ENCODE measurements at regions not wholly inside any gene's neighbourhood (a gene's known extent, or its start where the extent isn't known, plus 50 kb on each side); places are given as distances from the start of the nearest gene placed in this dataset.

GRCh38 chr3:22748453-22749045, 454.6 kb upstream of the UBE2E2 start:
- ATAC-seq (ENCODE audit: low FRiP score): no peak
- 53 to 70% methylated on average over 3 of the region's 3 CpGs for WGBS, 2 donors
- Histone ChIP-seq H3K27me3 (ENCODE audit: control insufficient read depth in 1 of 2, insufficient read depth in 2 of 2, low read length in 1 of 2) (no peaks in the 10 kb centered on the region), H3K36me3 (ENCODE audit: control insufficient read depth in 1 of 2, insufficient read depth in 2 of 2, low read length in 1 of 2) (no peaks in the 10 kb centered on the region), H3K9me3 (ENCODE audit: control insufficient read depth, low read length) (no peaks in the 10 kb centered on the region), H3K4me1 (ENCODE audit: control insufficient read depth in 1 of 2, insufficient read depth in 2 of 2, low read length in 2 of 2) (no peaks in the 10 kb centered on the region), H3K27ac (ENCODE audit: low read depth in 1 of 2, low read length in 2 of 2) (no peak overlapping the region), H3K4me3 (ENCODE audit: low read length in 2 of 2) (no peak overlapping the region)
- intact Hi-C loops (cut with DNase I): no loop called here
- no peak for DNase-seq

GRCh38 chr3:22759636-22760310, 443.4 kb upstream of the UBE2E2 start:
- Histone ChIP-seq H3K4me1 (ENCODE audit: control insufficient read depth in 1 of 2, insufficient read depth in 2 of 2, low read length in 2 of 2) (no peaks in the 10 kb centered on the region), H3K27me3 (ENCODE audit: control insufficient read depth in 1 of 2, insufficient read depth in 2 of 2, low read length in 1 of 2) (no peaks in the 10 kb centered on the region), H3K9me3 (ENCODE audit: control insufficient read depth, low read length) (no peaks in the 10 kb centered on the region), H3K36me3 (ENCODE audit: control insufficient read depth in 1 of 2, insufficient read depth in 2 of 2, low read length in 1 of 2) (no peaks in the 10 kb centered on the region), H3K4me3 (ENCODE audit: low read length in 2 of 2) (no peak overlapping the region), H3K27ac (ENCODE audit: low read depth in 1 of 2, low read length in 2 of 2) (no peak overlapping the region)
- ATAC-seq (ENCODE audit: low FRiP score): no peak
- intact Hi-C loops (cut with DNase I): no loop called here
- DNase-seq: no peak
- WGBS, 2 donors: 63 to 78% methylated on average over 3 of the region's 3 CpGs

DNA sequence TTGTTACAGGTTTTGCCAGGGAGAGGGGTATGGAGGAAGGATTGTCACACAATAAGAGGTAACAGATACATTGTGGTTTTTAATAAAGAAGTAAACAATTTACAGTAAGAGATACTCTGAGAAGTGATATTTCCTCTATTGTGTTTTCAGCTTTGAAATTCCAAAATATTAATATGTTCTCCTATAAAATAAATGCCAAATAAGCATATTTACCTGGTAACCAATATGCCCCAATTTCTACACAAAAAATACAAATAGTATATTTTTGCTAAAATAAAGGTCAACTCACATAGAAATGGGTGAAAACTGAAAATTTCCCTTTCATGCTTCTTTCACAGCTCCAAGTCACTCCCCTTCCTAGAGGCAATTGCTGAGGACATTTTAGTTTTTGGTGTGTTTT, 437.4 kb upstream of the UBE2E2 start:
- H3K4me3 ChIP-seq (ENCODE audit: low read length in 2 of 2): no peak overlapping the region
- H3K36me3 ChIP-seq (ENCODE audit: control insufficient read depth in 1 of 2, insufficient read depth in 2 of 2, low read length in 1 of 2): no peaks in the 10 kb centered on the region
- H3K4me1 ChIP-seq (ENCODE audit: control insufficient read depth in 1 of 2, insufficient read depth in 2 of 2, low read length in 2 of 2): no peaks in the 10 kb centered on the region
- no peak overlapping the region for H3K27ac ChIP-seq (ENCODE audit: low read depth in 1 of 2, low read length in 2 of 2)
- intact Hi-C loops (cut with DNase I): no loop called here
- DNase-seq (no peak), ATAC-seq (ENCODE audit: low FRiP score) (no peak)
- no peaks in the 10 kb centered on the region for H3K27me3 ChIP-seq (ENCODE audit: control insufficient read depth in 1 of 2, insufficient read depth in 2 of 2, low read length in 1 of 2)
- peaks cover 3% of the 10 kb centered on the region for H3K9me3 ChIP-seq (ENCODE audit: control insufficient read depth, low read length)

DNA sequence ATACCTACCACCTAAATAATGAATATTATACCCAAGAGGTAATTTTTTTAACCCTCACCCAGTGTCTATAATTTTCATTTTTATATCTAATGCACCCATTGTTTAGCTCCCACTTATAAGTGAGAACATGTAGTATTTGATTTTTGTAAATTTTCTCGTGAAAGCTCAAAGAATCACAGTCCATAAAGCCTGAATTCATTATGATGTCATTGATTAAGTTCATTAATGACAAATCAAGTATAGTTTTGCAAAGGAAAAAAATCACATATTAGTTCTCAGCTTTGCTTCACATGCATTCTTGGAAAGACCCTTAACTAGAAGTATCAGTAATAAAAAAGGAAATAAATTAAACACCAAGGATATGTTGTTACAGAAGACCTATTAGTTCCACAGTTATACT, 425.3 kb upstream of the UBE2E2 start:
- 67 to 77% methylated on average over 1 of the region's 1 CpG for WGBS, 2 donors
- no peaks in the 10 kb centered on the region for H3K4me1 ChIP-seq (ENCODE audit: control insufficient read depth in 1 of 2, insufficient read depth in 2 of 2, low read length in 2 of 2)
- H3K27ac ChIP-seq (ENCODE audit: low read depth in 1 of 2, low read length in 2 of 2): no peak overlapping the region
- intact Hi-C loops (cut with DNase I): no loop called here
- no peaks in the 10 kb centered on the region for H3K36me3 ChIP-seq (ENCODE audit: control insufficient read depth in 1 of 2, insufficient read depth in 2 of 2, low read length in 1 of 2)
- DNase-seq (no peak), ATAC-seq (ENCODE audit: low FRiP score) (no peak)
- peaks cover 2% of the 10 kb centered on the region for H3K9me3 ChIP-seq (ENCODE audit: control insufficient read depth, low read length)
- no peak overlapping the region for H3K4me3 ChIP-seq (ENCODE audit: low read length in 2 of 2)
- H3K27me3 ChIP-seq (ENCODE audit: control insufficient read depth in 1 of 2, insufficient read depth in 2 of 2, low read length in 1 of 2): no peaks in the 10 kb centered on the region

GRCh38 chr3:22779737-22780136, 423.4 kb upstream of the UBE2E2 start:
- Histone ChIP-seq H3K27me3 (ENCODE audit: control insufficient read depth in 1 of 2, insufficient read depth in 2 of 2, low read length in 1 of 2) (no peaks in the 10 kb centered on the region), H3K4me3 (ENCODE audit: low read length in 2 of 2) (no peak overlapping the region), H3K4me1 (ENCODE audit: control insufficient read depth in 1 of 2, insufficient read depth in 2 of 2, low read length in 2 of 2) (no peaks in the 10 kb centered on the region), H3K27ac (ENCODE audit: low read depth in 1 of 2, low read length in 2 of 2) (no peak overlapping the region), H3K36me3 (ENCODE audit: control insufficient read depth in 1 of 2, insufficient read depth in 2 of 2, low read length in 1 of 2) (no peaks in the 10 kb centered on the region), H3K9me3 (ENCODE audit: control insufficient read depth, low read length) (peaks cover 4% of the 10 kb centered on the region)
- ATAC-seq (ENCODE audit: low FRiP score) (no peak), DNase-seq (no peak)
- intact Hi-C loops (cut with DNase I): no loop called here
- 65 to 69% methylated on average over 2 of the region's 2 CpGs for WGBS, 2 donors

- DNase-seq (no peak), ATAC-seq (ENCODE audit: low FRiP score) (no peak)
- Histone ChIP-seq H3K9me3 (ENCODE audit: control insufficient read depth, low read length) (no peaks in the 10 kb centered on the region), H3K4me1 (ENCODE audit: control insufficient read depth in 1 of 2, insufficient read depth in 2 of 2, low read length in 2 of 2) (no peaks in the 10 kb centered on the region), H3K27me3 (ENCODE audit: control insufficient read depth in 1 of 2, insufficient read depth in 2 of 2, low read length in 1 of 2) (no peaks in the 10 kb centered on the region), H3K36me3 (ENCODE audit: control insufficient read depth in 1 of 2, insufficient read depth in 2 of 2, low read length in 1 of 2) (no peaks in the 10 kb centered on the region), H3K4me3 (ENCODE audit: low read length in 2 of 2) (no peak overlapping the region), H3K27ac (ENCODE audit: low read depth in 1 of 2, low read length in 2 of 2) (no peak overlapping the region)
- intact Hi-C loops (cut with DNase I): no loop called here
- 61 to 69% methylated on average over 5 of the region's 5 CpGs for WGBS, 2 donors
Measured at GRCh38 chr3:22792533-22792932, 410.6 kb upstream of the UBE2E2 start.

GRCh38 chr3:22795917-22796316, 407.2 kb upstream of the UBE2E2 start:
- no peaks in the 10 kb centered on the region for H3K27me3 ChIP-seq (ENCODE audit: control insufficient read depth in 1 of 2, insufficient read depth in 2 of 2, low read length in 1 of 2)
- WGBS, 2 donors: 88 to 89% methylated on average over 2 of the region's 2 CpGs
- no peak for DNase-seq
- no peak for ATAC-seq (ENCODE audit: low FRiP score)
- intact Hi-C loops (cut with DNase I): no loop called here
- no peaks in the 10 kb centered on the region for H3K36me3 ChIP-seq (ENCODE audit: control insufficient read depth in 1 of 2, insufficient read depth in 2 of 2, low read length in 1 of 2)
- H3K4me1 ChIP-seq (ENCODE audit: control insufficient read depth in 1 of 2, insufficient read depth in 2 of 2, low read length in 2 of 2): no peaks in the 10 kb centered on the region
- H3K9me3 ChIP-seq (ENCODE audit: control insufficient read depth, low read length): no peaks in the 10 kb centered on the region
- H3K27ac ChIP-seq (ENCODE audit: low read depth in 1 of 2, low read length in 2 of 2): no peak overlapping the region
- no peak overlapping the region for H3K4me3 ChIP-seq (ENCODE audit: low read length in 2 of 2)

GRCh38 chr3:22798461-22798860, 404.7 kb upstream of the UBE2E2 start:
- Histone ChIP-seq H3K27me3 (ENCODE audit: control insufficient read depth in 1 of 2, insufficient read depth in 2 of 2, low read length in 1 of 2) (no peaks in the 10 kb centered on the region), H3K9me3 (ENCODE audit: control insufficient read depth, low read length) (no peaks in the 10 kb centered on the region), H3K27ac (ENCODE audit: low read depth in 1 of 2, low read length in 2 of 2) (no peak overlapping the region), H3K4me3 (ENCODE audit: low read length in 2 of 2) (no peak overlapping the region), H3K36me3 (ENCODE audit: control insufficient read depth in 1 of 2, insufficient read depth in 2 of 2, low read length in 1 of 2) (no peaks in the 10 kb centered on the region), H3K4me1 (ENCODE audit: control insufficient read depth in 1 of 2, insufficient read depth in 2 of 2, low read length in 2 of 2) (no peaks in the 10 kb centered on the region)
- 80 to 85% methylated on average over 3 of the region's 3 CpGs for WGBS, 2 donors
- DNase-seq (no peak), ATAC-seq (ENCODE audit: low FRiP score) (no peak)
- intact Hi-C loops (cut with DNase I): no loop called here

GRCh38 chr3:22819209-22819608, 383.9 kb upstream of the UBE2E2 start:
- 91 to 96% methylated on average over 2 of the region's 2 CpGs for WGBS, 2 donors
- no peak for ATAC-seq (ENCODE audit: low FRiP score)
- H3K36me3 ChIP-seq (ENCODE audit: control insufficient read depth in 1 of 2, insufficient read depth in 2 of 2, low read length in 1 of 2): no peaks in the 10 kb centered on the region

More at GRCh38 chr3:22819209-22819608, 383.9 kb upstream of the UBE2E2 start:
- H3K27me3 ChIP-seq (ENCODE audit: control insufficient read depth in 1 of 2, insufficient read depth in 2 of 2, low read length in 1 of 2): no peaks in the 10 kb centered on the region
- no peaks in the 10 kb centered on the region for H3K9me3 ChIP-seq (ENCODE audit: control insufficient read depth, low read length)
- no peak overlapping the region for H3K4me3 ChIP-seq (ENCODE audit: low read length in 2 of 2)
- H3K27ac ChIP-seq (ENCODE audit: low read depth in 1 of 2, low read length in 2 of 2): no peak overlapping the region
- no peaks in the 10 kb centered on the region for H3K4me1 ChIP-seq (ENCODE audit: control insufficient read depth in 1 of 2, insufficient read depth in 2 of 2, low read length in 2 of 2)
- intact Hi-C loops (cut with DNase I): no loop called here
- DNase-seq: no peak

Data from aorta (tissue), 5 donors.